Neural progenitor cell (in vitro differentiated cells): ENCODE measurements at regions not wholly inside any gene's neighbourhood (a gene's known extent, or its start where the extent isn't known, plus 50 kb on each side); places are given as distances from the start of the nearest gene placed in this dataset.

ENCODE experiments used
- DNase-seq: peaks from one replicate; pipeline ENCODE4 v3.0.0-alpha.2; 2016; ENCODE audit warnings: low spot score
- H2AFZ ChIP-seq: fragments of 200-600 bp; sonication (generic); replicated peaks from 2 replicates; pipeline ENCODE4 v1.6.1; 2016; ENCODE audit warnings: antibody characterized with exemption
- H3F3A ChIP-seq: fragments of 200-600 bp; sonication (generic); 2 replicates; pipeline ENCODE4 v1.6.1; 2016; ENCODE audit warnings: antibody characterized with exemption, low read depth
- H3K27ac ChIP-seq: fragments of 200-600 bp; sonication (generic); 2 replicates; pipeline ENCODE4 v1.5.1; 2016; ENCODE audit warnings: mild to moderate bottlenecking
- H3K27me3 ChIP-seq: fragments of 200-600 bp; sonication (generic); 2 replicates; pipeline ENCODE4 v1.6.1; 2016; ENCODE audit warnings: mild to moderate bottlenecking, moderate library complexity
- H3K36me3 ChIP-seq: fragments of 200-600 bp; sonication (generic); 2 replicates; pipeline ENCODE4 v1.5.1; 2016
- H3K4me1 ChIP-seq: fragments of 200-600 bp; sonication (generic); 2 replicates; pipeline ENCODE4 v1.6.1; 2016; ENCODE audit warnings: mixed run types
- H3K4me2 ChIP-seq: fragments of 200-600 bp; sonication (generic); 2 replicates; pipeline ENCODE4 v1.6.1; 2016
- H3K4me3 ChIP-seq: fragments of 200-600 bp; sonication (generic); 2 replicates; pipeline ENCODE4 v1.5.1; 2016
- H3K79me2 ChIP-seq: fragments of 200-600 bp; sonication (generic); 2 replicates; pipeline ENCODE4 v1.6.1; 2016; ENCODE audit warnings: low read depth
- H3K9ac ChIP-seq: fragments of 200-600 bp; sonication (generic); 2 replicates; pipeline ENCODE4 v1.6.1; 2016
- H3K9me3 ChIP-seq: fragments of 200-600 bp; sonication (generic); 2 replicates; pipeline ENCODE4 v1.5.1; 2016; ENCODE audit warnings: low read depth
- H4K20me1 ChIP-seq: fragments of 200-600 bp; sonication (generic); 2 replicates; pipeline ENCODE4 v1.6.1; 2016; ENCODE audit warnings: low read depth
- H3K27ac Mint-ChIP-seq: 3 replicates; pipeline ENCODE4 v1.8.0; 2021; ENCODE audit warnings: mixed read lengths
- H3K27me3 Mint-ChIP-seq: 2 replicates; pipeline ENCODE4 v1.8.0; 2022; ENCODE audit warnings: low read depth, mild to moderate bottlenecking, inconsistent platforms, moderate library complexity, mixed read lengths; ENCODE audit not compliant: insufficient read depth
- H3K36me3 Mint-ChIP-seq: 3 replicates; pipeline ENCODE4 v1.8.0; 2021; ENCODE audit warnings: mixed read lengths
- H3K4me1 Mint-ChIP-seq: 3 replicates; pipeline ENCODE4 v1.8.0; 2021; ENCODE audit warnings: mixed read lengths
- H3K4me3 Mint-ChIP-seq: 3 replicates; pipeline ENCODE4 v1.8.0; 2021; ENCODE audit warnings: mild to moderate bottlenecking, moderate library complexity, mixed read lengths
- H3K9me3 Mint-ChIP-seq: 3 replicates; pipeline ENCODE4 v1.8.0; 2020; ENCODE audit warnings: mixed read lengths
- EZH2 ChIP-seq: fragments of 200-600 bp; sonication (generic); IDR thresholded peaks from 2 replicates; pipeline ENCODE4 v1.6.1; 2017; ENCODE audit warnings: antibody characterized with exemption, mild to moderate bottlenecking, moderate library complexity
- EZH2phosphoT487 ChIP-seq: fragments of 200-600 bp; sonication (generic); IDR thresholded peaks from 2 replicates; pipeline ENCODE4 v1.6.1; 2017; ENCODE audit warnings: antibody characterized with exemption
- TF ChIP-seq, protein P1 (sequence below): fragments of 200-600 bp; sonication (generic); IDR thresholded peaks from 2 replicates; pipeline ENCODE4 v1.5.1; 2017; ENCODE audit warnings: antibody characterized with exemption, mild to moderate bottlenecking

DNA sequence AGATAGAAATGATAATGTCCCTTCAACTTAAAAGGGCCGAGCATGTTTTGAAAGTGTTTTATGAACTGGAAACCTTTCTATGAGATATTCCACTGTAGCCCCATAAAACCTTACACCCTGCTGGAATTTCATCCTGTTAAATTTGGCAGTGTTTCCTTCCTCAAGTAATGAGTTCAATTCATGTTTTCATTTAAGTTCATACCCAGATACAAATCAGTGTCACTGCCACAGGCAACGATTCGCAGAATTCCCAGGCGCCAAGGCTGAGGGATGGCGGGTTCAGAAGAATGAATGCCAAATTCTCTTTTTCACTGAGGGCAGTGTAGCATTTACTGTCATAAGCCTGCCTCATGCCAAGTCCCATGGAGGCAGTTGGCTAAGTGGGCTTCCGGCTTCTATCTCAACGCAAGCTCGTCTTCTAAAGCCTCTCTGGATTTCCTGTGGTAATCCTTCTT, 511.8 kb upstream of the ID4 start:
- no peak overlapping the region for H3K27ac ChIP-seq
- H3F3A ChIP-seq: no peaks in the 10 kb centered on the region
- H3K4me3 Mint-ChIP-seq: no peak overlapping the region
- H4K20me1 ChIP-seq: no peaks in the 10 kb centered on the region
- H3K27ac Mint-ChIP-seq: no peak overlapping the region
- H3K9ac ChIP-seq: no peak overlapping the region
- no peaks in the 10 kb centered on the region for H3K36me3 Mint-ChIP-seq
- H3K4me1 Mint-ChIP-seq: peaks cover 18% of the 10 kb centered on the region
- H3K4me2 ChIP-seq: no peak overlapping the region
- H3K9me3 Mint-ChIP-seq: peaks cover 3% of the 10 kb centered on the region
- H3K27me3 ChIP-seq: no peaks in the 10 kb centered on the region
- H3K27me3 Mint-ChIP-seq: no peaks in the 10 kb centered on the region
- peaks cover 5% of the 10 kb centered on the region for H3K4me1 ChIP-seq
- no peak overlapping the region for H3K4me3 ChIP-seq
- H3K9me3 ChIP-seq: no peaks in the 10 kb centered on the region
- no peak overlapping the region for H2AFZ ChIP-seq
- no peak for DNase-seq
- H3K79me2 ChIP-seq: no peaks in the 10 kb centered on the region
- TF ChIP-seq EZH2phosphoT487 (no peak), EZH2 (no peak)
- TF ChIP-seq, protein P1, sequence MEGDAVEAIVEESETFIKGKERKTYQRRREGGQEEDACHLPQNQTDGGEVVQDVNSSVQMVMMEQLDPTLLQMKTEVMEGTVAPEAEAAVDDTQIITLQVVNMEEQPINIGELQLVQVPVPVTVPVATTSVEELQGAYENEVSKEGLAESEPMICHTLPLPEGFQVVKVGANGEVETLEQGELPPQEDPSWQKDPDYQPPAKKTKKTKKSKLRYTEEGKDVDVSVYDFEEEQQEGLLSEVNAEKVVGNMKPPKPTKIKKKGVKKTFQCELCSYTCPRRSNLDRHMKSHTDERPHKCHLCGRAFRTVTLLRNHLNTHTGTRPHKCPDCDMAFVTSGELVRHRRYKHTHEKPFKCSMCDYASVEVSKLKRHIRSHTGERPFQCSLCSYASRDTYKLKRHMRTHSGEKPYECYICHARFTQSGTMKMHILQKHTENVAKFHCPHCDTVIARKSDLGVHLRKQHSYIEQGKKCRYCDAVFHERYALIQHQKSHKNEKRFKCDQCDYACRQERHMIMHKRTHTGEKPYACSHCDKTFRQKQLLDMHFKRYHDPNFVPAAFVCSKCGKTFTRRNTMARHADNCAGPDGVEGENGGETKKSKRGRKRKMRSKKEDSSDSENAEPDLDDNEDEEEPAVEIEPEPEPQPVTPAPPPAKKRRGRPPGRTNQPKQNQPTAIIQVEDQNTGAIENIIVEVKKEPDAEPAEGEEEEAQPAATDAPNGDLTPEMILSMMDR: no peak
- H3K36me3 ChIP-seq: no peaks in the 10 kb centered on the region

DNA sequence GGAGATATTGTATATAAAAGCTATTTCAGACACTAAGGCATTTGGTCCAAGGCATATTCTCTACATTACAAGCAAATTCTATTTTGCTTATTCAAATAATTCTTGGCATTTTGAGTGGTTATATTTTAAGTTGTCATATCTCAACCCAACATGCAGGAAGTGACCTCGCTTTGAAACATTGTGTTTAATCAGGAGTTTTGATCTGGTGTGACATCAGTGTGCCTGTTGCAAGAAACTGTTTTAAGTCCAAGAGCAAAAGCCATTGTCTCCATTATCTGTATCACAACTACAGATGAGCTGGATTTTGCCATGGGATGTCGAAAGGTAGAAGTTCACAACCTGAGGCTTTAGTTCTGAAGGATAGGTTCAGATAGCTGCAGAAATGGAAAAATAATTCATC, 509.9 kb upstream of the ID4 start:
- Histone ChIP-seq H2AFZ (no peak overlapping the region), H3F3A (no peaks in the 10 kb centered on the region), H3K9ac (no peak overlapping the region), H4K20me1 (no peaks in the 10 kb centered on the region), H3K27ac (no peak overlapping the region), H3K27me3 (no peaks in the 10 kb centered on the region), H3K4me3 (no peak overlapping the region), H3K4me2 (no peak overlapping the region), H3K9me3 (no peaks in the 10 kb centered on the region), H3K4me1 (no peaks in the 10 kb centered on the region), H3K79me2 (no peaks in the 10 kb centered on the region), H3K36me3 (no peaks in the 10 kb centered on the region)
- H3K27ac Mint-ChIP-seq: no peak overlapping the region
- H3K4me3 Mint-ChIP-seq: no peak overlapping the region
- DNase-seq: no peak
- H3K4me1 Mint-ChIP-seq: peaks cover 8% of the 10 kb centered on the region
- no peaks in the 10 kb centered on the region for H3K27me3 Mint-ChIP-seq
- H3K9me3 Mint-ChIP-seq: peaks cover 3% of the 10 kb centered on the region
- no peak for TF ChIP-seq EZH2phosphoT487
- TF ChIP-seq, protein P1: no peak
- TF ChIP-seq EZH2: no peak
- no peaks in the 10 kb centered on the region for H3K36me3 Mint-ChIP-seq

DNA sequence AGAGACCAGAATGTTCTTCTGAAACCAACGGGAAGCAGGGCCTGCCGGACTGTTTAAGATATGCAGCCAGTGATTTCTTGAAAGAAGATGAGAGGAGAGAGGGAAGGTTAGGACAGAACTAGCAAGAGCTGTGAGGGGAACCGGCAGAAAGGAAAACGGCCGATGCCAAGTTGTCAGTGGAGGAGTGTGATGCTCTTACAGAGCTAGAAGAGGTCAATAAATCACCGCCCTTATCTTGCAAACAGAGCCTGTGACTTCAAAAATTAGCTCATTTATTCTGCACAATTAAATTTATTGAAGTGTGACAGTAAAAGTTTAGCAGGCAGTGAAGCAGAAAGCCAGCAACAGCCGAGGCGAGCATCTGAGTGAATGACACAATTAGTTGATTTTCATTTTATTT, 509.5 kb upstream of the ID4 start:
- peaks cover 8% of the 10 kb centered on the region for H3K4me1 Mint-ChIP-seq
- no peaks in the 10 kb centered on the region for H3K4me1 ChIP-seq
- H3K79me2 ChIP-seq: no peaks in the 10 kb centered on the region
- H3K36me3 ChIP-seq: no peaks in the 10 kb centered on the region
- H4K20me1 ChIP-seq: no peaks in the 10 kb centered on the region
- no peak overlapping the region for H3K4me3 Mint-ChIP-seq
- no peak for DNase-seq
- no peak overlapping the region for H3K9ac ChIP-seq
- no peaks in the 10 kb centered on the region for H3K9me3 ChIP-seq
- H3F3A ChIP-seq: no peaks in the 10 kb centered on the region
- no peak overlapping the region for H3K27ac ChIP-seq
- H3K27me3 ChIP-seq: no peaks in the 10 kb centered on the region
- no peaks in the 10 kb centered on the region for H3K27me3 Mint-ChIP-seq
- TF ChIP-seq, protein P1: no peak
- TF ChIP-seq EZH2phosphoT487 (no peak), EZH2 (no peak)
- no peaks in the 10 kb centered on the region for H3K36me3 Mint-ChIP-seq
- no peak overlapping the region for H3K27ac Mint-ChIP-seq
- H2AFZ ChIP-seq: no peak overlapping the region
- no peak overlapping the region for H3K4me3 ChIP-seq
- H3K9me3 Mint-ChIP-seq: peaks cover 3% of the 10 kb centered on the region
- H3K4me2 ChIP-seq: no peak overlapping the region
